PFSK-1 (cell line): ENCODE measurements at regions not wholly inside any gene's neighbourhood (a gene's known extent, or its start where the extent isn't known, plus 50 kb on each side); places are given as distances from the start of the nearest gene placed in this dataset.

Source experiments
- POLR2AphosphoS5 ChIP-seq: IDR thresholded peaks from 2 replicates; pipeline ENCODE4 v1.6.1; 2012; ENCODE audit warnings: low read depth, mild to moderate bottlenecking, control low read depth, low read length, moderate library complexity
- SIN3A ChIP-seq: IDR thresholded peaks from 2 replicates; pipeline ENCODE4 v1.6.1; 2012; ENCODE audit warnings: mild to moderate bottlenecking, low read length, moderate library complexity, borderline replicate concordance; ENCODE audit not compliant: insufficient read depth
- TAF1 ChIP-seq: IDR thresholded peaks from 2 replicates; pipeline ENCODE4 v1.6.1; 2012; ENCODE audit warnings: low read length, control low read depth, borderline replicate concordance; ENCODE audit not compliant: insufficient read depth
- TF ChIP-seq, protein P1 (sequence below), 2 experiments: IDR thresholded peaks; 2 replicates each; pipeline versions ENCODE4 v1.6.1 to v1.8.0; 2011 to 2012; ENCODE audit warnings: low read depth in 2 of 2, low read length in 2 of 2, control low read depth in 1 of 2, inconsistent platforms in 1 of 2, mild to moderate bottlenecking in 1 of 2, moderate library complexity in 1 of 2; ENCODE audit not compliant: insufficient read depth in 1 of 2

GRCh38 chrX:39480963-39481362, 616.8 kb downstream of the BCOR start:
- no peak for TF ChIP-seq TAF1
- TF ChIP-seq SIN3A = no peak
- no peak for TF ChIP-seq POLR2AphosphoS5
- TF ChIP-seq, protein P1, sequence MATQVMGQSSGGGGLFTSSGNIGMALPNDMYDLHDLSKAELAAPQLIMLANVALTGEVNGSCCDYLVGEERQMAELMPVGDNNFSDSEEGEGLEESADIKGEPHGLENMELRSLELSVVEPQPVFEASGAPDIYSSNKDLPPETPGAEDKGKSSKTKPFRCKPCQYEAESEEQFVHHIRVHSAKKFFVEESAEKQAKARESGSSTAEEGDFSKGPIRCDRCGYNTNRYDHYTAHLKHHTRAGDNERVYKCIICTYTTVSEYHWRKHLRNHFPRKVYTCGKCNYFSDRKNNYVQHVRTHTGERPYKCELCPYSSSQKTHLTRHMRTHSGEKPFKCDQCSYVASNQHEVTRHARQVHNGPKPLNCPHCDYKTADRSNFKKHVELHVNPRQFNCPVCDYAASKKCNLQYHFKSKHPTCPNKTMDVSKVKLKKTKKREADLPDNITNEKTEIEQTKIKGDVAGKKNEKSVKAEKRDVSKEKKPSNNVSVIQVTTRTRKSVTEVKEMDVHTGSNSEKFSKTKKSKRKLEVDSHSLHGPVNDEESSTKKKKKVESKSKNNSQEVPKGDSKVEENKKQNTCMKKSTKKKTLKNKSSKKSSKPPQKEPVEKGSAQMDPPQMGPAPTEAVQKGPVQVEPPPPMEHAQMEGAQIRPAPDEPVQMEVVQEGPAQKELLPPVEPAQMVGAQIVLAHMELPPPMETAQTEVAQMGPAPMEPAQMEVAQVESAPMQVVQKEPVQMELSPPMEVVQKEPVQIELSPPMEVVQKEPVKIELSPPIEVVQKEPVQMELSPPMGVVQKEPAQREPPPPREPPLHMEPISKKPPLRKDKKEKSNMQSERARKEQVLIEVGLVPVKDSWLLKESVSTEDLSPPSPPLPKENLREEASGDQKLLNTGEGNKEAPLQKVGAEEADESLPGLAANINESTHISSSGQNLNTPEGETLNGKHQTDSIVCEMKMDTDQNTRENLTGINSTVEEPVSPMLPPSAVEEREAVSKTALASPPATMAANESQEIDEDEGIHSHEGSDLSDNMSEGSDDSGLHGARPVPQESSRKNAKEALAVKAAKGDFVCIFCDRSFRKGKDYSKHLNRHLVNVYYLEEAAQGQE (IDR thresholded peaks at IDR 0.05; ENCODE audit: insufficient read depth in 1 of 2, low read depth in 2 of 2, low read length in 2 of 2) = no peak
